ENCODE measurements at regions not wholly inside any gene's neighbourhood (a gene's known extent, or its start where the extent isn't known, plus 50 kb on each side); places are given as distances from the start of the nearest gene placed in this dataset.

- DNase-seq (ENCODE audit: low read depth), result no peak
Observed at GRCh38 chr3:35946854-35947515, 307.7 kb downstream of the ARPP21 start.

GRCh38 chr3:35950021-35950420, 310.7 kb downstream of the ARPP21 start:
- no peak for DNase-seq (ENCODE audit: low read depth)

DNA sequence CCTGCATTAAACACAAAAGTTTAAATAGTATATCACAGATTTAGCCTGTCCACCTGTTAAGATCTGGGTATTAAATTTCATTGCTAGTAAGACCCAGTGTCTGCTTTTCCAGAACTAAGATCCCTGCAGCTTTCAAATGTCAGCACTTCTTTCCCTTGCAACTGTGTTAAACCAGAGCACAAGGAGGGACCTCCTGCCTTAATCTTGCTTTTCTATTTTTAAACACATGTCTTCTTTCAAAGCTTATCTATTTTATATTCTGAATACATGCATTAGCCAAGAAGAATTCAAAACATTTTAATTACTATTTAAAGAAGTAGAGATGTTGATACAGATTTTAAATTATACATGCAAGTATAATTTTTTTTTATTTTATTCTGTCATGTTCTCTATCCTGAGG, 315.1 kb downstream of the ARPP21 start:
- no peak for DNase-seq (ENCODE audit: low read depth)

GRCh38 chr3:35965908-35966307, 326.6 kb downstream of the ARPP21 start:
- peak; percentile 4 for DNase-seq (ENCODE audit: low read depth)

DNA sequence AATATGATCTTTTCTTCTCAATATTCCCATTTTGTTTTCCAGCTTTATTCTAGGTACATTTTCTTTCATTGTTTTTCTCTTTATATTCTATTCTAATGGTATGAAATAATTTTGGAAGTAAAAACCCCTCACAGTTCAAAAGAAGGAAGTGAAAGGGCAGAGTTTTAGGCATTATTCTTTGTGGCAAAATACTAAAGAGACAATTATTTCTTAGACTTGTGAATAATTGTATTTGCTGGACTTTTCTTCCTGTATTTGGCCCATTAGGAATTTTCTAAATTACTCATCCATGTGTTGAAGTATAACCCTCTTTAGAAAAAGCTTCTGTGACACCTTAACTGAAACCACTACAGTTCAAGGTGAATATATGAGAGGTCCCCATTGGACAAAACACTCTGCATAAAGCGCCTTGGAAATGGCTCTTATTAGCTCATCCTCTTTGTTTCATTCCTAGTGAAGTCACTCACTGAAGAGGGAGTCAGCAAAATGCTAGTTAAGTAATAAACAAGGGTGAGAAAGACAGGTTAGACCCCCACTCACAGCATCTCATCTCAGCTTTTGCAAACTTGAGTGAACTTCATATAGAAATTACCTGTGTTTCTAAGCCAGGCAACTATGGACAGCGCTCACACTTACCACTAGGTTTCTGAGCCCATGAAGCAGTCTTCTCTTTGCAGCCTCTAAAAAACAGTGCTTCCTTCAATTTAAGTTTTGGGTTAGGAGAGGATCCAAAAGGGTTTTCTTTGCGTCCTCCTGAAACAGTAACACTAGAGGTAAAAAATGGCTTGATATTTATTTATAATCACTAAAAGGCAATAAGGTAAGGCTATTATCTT, 327.5 kb downstream of the ARPP21 start:
- DNase-seq (ENCODE audit: low read depth), result no peak

GRCh38 chr3:35968043-35968622, 328.8 kb downstream of the ARPP21 start:
- DNase-seq (ENCODE audit: low read depth), result no peak

DNA sequence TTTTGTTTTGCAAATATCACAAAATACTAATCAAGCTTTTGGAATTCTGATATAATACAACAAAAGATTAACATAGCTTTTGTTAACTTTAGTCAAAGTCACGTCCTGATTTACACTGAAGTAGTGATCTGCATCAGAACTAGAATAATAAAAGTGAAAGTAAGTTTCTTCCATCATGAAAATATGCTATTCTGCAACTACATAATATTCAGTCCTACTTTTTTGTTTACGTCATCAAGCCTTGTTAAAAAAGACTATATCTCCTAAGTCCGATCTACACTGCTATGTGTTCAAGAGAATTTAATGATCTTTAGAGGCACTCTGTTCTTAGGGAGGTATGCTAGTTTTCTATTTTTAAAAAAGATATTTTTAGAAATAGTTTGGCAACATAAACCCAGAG, 330.1 kb downstream of the ARPP21 start:
- DNase-seq (ENCODE audit: low read depth), result no peak

GRCh38 chr3:35970793-35971192, 331.5 kb downstream of the ARPP21 start:
- DNase-seq (ENCODE audit: low read depth), result no peak

DNA sequence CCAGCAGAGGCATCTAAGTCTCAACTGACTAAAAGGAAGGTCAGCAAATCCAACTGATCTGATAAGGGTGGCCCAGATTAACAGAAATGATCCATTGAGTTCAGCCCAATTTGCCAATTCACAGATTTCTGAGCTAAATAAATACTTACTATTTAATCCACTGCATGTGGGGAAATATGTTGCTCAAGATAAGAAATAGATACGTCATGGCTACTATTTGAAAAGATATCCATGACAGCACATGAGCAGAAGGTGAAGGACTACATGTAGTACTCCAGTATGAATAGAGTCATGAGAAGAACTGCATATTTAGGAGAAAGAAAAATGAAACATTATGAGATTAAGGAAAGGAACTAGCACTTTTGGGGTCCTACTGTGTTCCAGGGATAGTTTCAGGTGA, 332.4 kb downstream of the ARPP21 start:
- DNase-seq (ENCODE audit: low read depth), result no peak

- DNase-seq (ENCODE audit: low read depth), result no peak
Observed at GRCh38 chr3:35974872-35975271, 335.5 kb downstream of the ARPP21 start.

DNA sequence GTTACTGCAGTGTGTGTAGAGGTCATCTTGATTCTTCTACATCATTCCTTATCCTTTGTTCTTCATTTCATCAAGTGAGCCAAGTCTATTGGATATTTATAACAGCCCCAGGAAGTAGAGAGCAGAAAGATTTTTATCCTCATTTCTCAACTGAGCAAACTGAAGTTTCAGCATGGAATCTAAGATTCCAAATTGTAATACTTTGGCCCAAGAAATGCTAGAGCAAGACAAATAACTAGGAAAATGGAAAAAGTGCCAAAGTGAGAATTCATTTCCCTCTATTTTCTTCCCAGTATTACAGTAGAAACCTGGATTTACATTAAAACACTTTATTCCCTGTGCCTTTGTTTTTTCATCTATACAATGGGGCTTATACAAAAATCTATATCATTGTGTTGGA, 346.8 kb downstream of the ARPP21 start:
- DNase-seq (ENCODE audit: low read depth), result no peak

DNA sequence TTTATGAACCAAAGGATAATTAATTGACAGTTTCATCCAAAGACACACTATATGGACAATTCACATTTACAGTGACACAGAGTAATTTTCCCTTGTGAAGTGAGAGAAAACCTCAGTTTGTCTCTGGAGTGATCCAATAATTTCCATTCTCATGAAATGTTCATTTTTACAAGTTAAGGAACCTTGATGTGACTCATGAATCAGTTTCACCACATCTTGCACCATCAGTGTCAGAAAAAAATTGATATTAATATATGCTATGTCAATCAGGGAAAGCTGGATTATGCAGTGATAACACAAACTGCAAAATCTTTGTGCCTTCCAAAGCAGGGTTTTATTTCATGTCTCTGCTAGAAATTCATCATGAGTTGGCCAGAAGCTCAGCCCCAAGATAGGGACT, 348.1 kb downstream of the ARPP21 start:
- DNase-seq (ENCODE audit: low read depth), result no peak

DNA sequence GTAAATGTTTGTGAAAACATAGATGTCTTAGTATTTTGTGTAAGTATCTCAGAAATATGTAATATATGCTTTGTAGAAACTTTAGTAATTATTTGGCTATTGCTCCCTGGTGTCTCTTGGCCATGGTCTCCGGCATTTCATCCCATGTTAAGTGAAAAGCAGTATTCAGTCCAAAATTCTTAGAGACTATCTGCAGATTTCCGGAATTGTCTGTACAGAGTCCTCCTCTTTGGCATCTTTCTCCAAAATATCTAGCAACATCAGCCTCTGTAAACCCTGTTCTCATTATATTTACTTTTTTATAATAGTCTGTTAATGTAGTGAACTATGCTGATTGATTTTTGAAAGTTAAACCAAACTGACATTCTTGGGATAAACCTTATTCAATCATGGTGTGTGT, 352.7 kb downstream of the ARPP21 start:
- DNase-seq (ENCODE audit: low read depth), result no peak

GRCh38 chr3:36011791-36012190, 368.5 kb upstream of the STAC start:
- no peak for DNase-seq (ENCODE audit: low read depth)

GRCh38 chr3:36013425-36013824, 366.9 kb upstream of the STAC start:
- DNase-seq (ENCODE audit: low read depth), result no peak

DNA sequence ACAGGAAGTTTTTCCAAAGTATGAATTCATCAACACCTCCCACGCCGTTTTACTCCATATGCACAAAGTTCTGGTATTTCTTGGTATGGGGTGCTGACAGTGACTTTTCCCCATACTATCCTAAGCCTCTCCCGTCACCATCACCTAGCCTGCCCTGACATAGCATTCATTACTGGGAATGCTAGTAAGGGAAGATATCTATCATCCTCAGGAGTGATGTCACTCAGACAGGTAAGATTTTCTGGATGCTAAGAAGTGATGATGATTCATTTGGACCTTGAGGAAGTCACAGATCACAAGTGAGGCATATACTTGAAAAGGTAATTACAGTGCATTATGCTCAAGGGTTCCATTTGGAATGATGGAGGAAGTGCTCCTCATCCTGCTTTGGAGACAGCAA, 355.1 kb upstream of the STAC start:
- DNase-seq (ENCODE audit: low read depth), result no peak

DNA sequence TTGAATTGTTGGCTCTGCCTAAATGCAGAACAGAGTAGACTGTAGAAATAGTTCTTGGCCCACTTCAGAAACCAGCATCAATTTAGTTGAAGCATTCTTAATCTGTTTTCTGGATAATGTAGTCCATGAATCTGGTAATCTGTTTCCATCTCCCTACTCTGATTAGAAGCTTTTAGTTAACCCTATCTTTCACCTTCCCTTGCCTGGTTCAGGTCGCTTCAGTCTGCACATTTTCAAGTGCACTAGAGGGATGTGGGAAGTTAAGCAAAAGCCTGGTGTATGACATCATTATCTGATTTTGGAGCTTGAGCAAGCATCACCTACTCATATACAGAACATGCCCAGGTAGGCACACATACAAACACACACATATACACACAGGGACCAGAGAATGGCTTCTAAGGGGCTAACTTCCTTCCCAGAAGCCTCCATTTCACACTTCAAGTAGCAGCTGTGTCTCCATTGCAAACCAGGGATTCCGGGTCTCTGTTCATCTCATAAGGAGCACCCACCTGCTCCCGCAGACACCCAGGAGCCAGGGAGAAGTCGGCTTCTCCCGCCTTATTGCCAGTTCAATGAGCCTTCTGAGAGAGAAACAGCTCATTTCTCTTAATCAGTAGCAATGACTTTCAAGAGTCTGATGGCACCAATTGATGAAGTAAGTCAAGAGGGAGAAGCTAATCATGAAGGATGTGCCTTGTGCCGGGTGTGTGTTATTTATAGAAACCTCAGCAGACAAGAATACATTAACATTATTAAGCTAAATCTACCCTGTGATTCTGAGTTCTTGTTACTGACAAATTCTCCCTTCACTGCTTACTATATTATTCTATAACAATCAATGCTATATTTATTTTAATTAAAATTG, 347.9 kb upstream of the STAC start:
- DNase-seq (ENCODE audit: low read depth), result no peak

- no peak for DNase-seq (ENCODE audit: low read depth)
Observed at GRCh38 chr3:36058404-36059030, 321.8 kb upstream of the STAC start.

DNA sequence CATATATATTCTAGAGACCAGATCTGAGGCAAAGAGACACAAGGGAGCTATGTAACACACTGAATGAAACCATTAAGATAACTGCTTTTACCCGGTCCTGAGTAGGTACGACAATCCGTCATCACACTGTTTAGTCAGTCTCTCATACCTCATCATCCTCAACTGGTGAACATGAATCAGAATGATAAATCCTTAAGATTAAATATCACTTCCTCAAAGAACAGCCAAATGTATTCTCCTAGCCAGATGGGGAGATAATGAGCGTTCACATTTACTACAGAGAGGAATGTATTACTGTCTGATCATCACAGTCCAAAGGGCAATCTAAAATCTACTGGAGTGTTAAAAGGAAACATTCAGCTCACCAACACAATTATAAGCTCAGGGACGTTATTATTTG, 319.4 kb upstream of the STAC start:
- DNase-seq (ENCODE audit: low read depth), result no peak

- DNase-seq (ENCODE audit: low read depth), result no peak
Observed at GRCh38 chr3:36063992-36064391, 316.3 kb upstream of the STAC start.

DNA sequence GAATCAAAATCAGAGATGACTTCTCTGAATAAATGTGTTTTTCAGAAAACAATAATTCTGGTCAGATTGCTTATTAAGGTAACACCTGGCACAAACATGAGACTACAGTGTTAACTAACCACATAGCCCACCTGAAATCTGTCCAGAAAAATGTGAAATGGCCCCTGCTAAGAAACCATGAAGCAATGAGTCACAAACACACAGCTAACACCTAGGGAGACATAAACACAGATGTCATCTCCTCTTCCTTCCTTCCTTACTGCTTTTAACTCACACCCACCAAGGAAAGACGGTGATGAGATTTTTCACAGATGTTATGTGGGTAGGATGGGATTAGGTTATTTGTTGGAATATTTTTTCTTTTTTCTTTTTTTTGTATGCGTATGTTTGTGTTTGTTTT, 315.0 kb upstream of the STAC start:
- DNase-seq (ENCODE audit: low read depth), result no peak

DNA sequence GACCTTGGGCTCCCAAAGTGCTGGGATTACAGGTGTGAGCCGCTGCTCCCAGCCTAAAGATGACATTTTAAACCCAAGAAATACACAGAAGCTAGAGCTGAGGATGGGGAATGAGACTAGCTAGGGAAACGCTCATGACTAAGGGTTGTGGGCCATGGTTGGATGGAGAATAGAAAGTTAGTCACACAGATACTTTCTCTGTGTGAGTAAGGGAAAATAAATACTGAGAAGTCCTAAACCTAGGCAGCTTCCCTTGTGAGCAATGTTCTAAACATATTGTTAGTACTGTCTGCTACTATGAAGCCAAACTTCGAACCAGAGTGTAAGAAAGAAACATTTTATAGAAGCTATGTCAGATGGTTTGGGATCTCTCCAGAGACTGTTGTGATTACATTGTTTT, 304.8 kb upstream of the STAC start:
- DNase-seq (ENCODE audit: low read depth), result peak; percentile 3

Measured in GM04503 (cell line).